Lung (tissue), 11 donors: ENCODE measurements at regions not wholly inside any gene's neighbourhood (a gene's known extent, or its start where the extent isn't known, plus 50 kb on each side); places are given as distances from the start of the nearest gene placed in this dataset.

ENCODE experiments used
- ATAC-seq: fragments of 200-7000 bp; cut with Tn5 transposase; one replicate; pipeline ENCODE4 v1.9.1; 2020; ENCODE audit warnings: moderate number of reproducible peaks; ENCODE audit not compliant: insufficient read depth, low FRiP score
- DNase-seq, 3 donors: peaks; one replicate each; pipeline ENCODE4 v3.0.0-alpha.2; 2013 to 2017
- H3K27ac ChIP-seq, 2 donors: one replicate each; pipeline ENCODE4 v1.5.1; 2013; ENCODE audit warnings: mild to moderate bottlenecking in 2 of 2, moderate library complexity in 2 of 2, control low read depth in 1 of 2, inconsistent platforms in 1 of 2, low read depth in 1 of 2, low read length in 1 of 2
- H3K27me3 ChIP-seq, 3 donors: one replicate each; pipeline ENCODE4 v1.5.1; 2013; ENCODE audit warnings: low read length in 2 of 3; ENCODE audit not compliant: control insufficient read depth in 3 of 3, insufficient read depth in 3 of 3
- H3K36me3 ChIP-seq, 4 donors: one replicate each; pipeline ENCODE4 v1.5.1; 2013; ENCODE audit warnings: low read length in 4 of 4, mild to moderate bottlenecking in 1 of 4, moderate library complexity in 1 of 4; ENCODE audit not compliant: control insufficient read depth in 4 of 4, insufficient read depth in 4 of 4
- H3K4me1 ChIP-seq, 5 donors: one replicate each; pipeline ENCODE4 v1.5.1; 2013; ENCODE audit warnings: low read length in 5 of 5, mild to moderate bottlenecking in 2 of 5, moderate library complexity in 1 of 5; ENCODE audit not compliant: control insufficient read depth in 5 of 5, insufficient read depth in 5 of 5
- H3K4me3 ChIP-seq: one replicate; pipeline ENCODE4 v1.5.1; 2013; ENCODE audit warnings: mild to moderate bottlenecking, control low read depth, moderate library complexity
- H3K9ac ChIP-seq, 2 donors: one replicate each; pipeline ENCODE4 v1.5.1; 2013; ENCODE audit warnings: low read length in 2 of 2, control low read depth in 1 of 2; ENCODE audit not compliant: insufficient read depth in 1 of 2
- H3K9me3 ChIP-seq, 4 donors: one replicate each; pipeline ENCODE4 v1.5.1; 2013; ENCODE audit warnings: low read length in 3 of 4, mild to moderate bottlenecking in 1 of 4, moderate library complexity in 1 of 4; ENCODE audit not compliant: control insufficient read depth in 4 of 4, insufficient read depth in 3 of 4
- CTCF ChIP-seq: IDR thresholded peaks from 2 replicates; pipeline ENCODE4 v1.5.1; 2012; ENCODE audit warnings: mild to moderate bottlenecking; ENCODE audit errors: control extremely low read depth, extremely low read depth
- WGBS, 2 donors: extraction: QIAGEN DNeasy Blood & Tissue Kit; methylation state at CpG; one replicate each; pipeline ENCODE4 v1.1.7; 2013; 5-methylcytosine and 5-hydroxymethylcytosine counted together
- donor health status: control.
- donor health status: control.
- donor health status: Bipolar disorder and iron deficiency.
- donor health status: healthy.
- donor health status: DM: yes; HTN: yes; CAD: no.

- no peaks in the 10 kb centered on the region for H3K27me3 ChIP-seq
- 94 to 96% methylated on average over 4 of the region's 4 CpGs for WGBS, 2 donors
- H3K4me1 ChIP-seq, result no peaks in the 10 kb centered on the region
- H3K9ac ChIP-seq, result no peak overlapping the region
- no peaks in the 10 kb centered on the region for H3K9me3 ChIP-seq
- no peak for DNase-seq
- no peak for ATAC-seq
- no peak for TF ChIP-seq CTCF
- no peak overlapping the region for H3K27ac ChIP-seq
- no peaks in the 10 kb centered on the region for H3K36me3 ChIP-seq
- H3K4me3 ChIP-seq, result no peak overlapping the region
Measured at GRCh38 chr5:153884612-153884957, 154.1 kb downstream of the FAM114A2 start.

- Histone ChIP-seq H3K9ac (no peak overlapping the region), H3K4me3 (no peak overlapping the region), H3K9me3 (no peaks in the 10 kb centered on the region), H3K36me3 (no peaks in the 10 kb centered on the region), H3K4me1 (no peaks in the 10 kb centered on the region), H3K27me3 (no peaks in the 10 kb centered on the region), H3K27ac (no peak overlapping the region)
- no peak for ATAC-seq
- WGBS, 2 donors, result 63 to 67% methylated on average over 6 of the region's 6 CpGs
- no peak for DNase-seq
- no peak for TF ChIP-seq CTCF
Measured at GRCh38 chr5:153883854-153884611, 154.7 kb downstream of the FAM114A2 start.

GRCh38 chr5:153881687-153882086, 157.0 kb downstream of the FAM114A2 start:
- WGBS, 2 donors, result 70 to 79% methylated on average over 1 of the region's 1 CpG
- H3K4me3 ChIP-seq, result no peak overlapping the region

More at GRCh38 chr5:153881687-153882086, 157.0 kb downstream of the FAM114A2 start:
- H3K27me3 ChIP-seq, result no peaks in the 10 kb centered on the region
- DNase-seq (no peak), ATAC-seq (no peak)
- no peaks in the 10 kb centered on the region for H3K36me3 ChIP-seq
- no peak overlapping the region for H3K27ac ChIP-seq
- H3K4me1 ChIP-seq, result no peaks in the 10 kb centered on the region
- no peak for TF ChIP-seq CTCF
- no peak overlapping the region for H3K9ac ChIP-seq
- H3K9me3 ChIP-seq, result no peaks in the 10 kb centered on the region
